ENCODE measurements at regions not wholly inside any gene's neighbourhood (a gene's known extent, or its start where the extent isn't known, plus 50 kb on each side); places are given as distances from the start of the nearest gene placed in this dataset.

DNA sequence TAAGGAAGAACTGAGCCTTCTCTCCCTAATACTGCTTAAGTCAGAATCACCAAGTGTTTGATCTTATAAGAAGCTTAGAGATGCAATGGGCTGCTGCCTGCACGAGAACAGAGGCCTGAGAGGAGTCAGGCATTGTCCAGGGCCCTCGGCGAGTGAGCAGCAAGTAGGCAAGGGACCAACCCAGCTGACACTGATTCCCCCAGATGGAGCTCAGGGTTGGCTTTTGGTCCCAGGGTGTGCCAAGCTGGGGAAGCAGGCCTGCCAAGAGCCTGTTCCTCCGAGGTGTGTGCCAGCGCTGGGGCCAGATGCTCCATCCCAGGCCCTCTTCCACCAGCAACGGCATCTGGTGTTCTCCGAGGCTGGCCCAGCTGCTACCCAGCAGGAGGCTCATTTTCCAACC lies 222.0 kb upstream of the ZMIZ1 start:
- no CpG with 5 or more reads among the region's 7 CpGs for WGBS, 2 donors (ENCODE audit: extremely low coverage in 2 of 2, insufficient read length in 2 of 2, insufficient replicate concordance in 1 of 2)
- Histone ChIP-seq H3K4me2 (ENCODE audit: insufficient read depth, low read length, poor library complexity, severe bottlenecking) (no peak overlapping the region), H3K4ac (ENCODE audit: low read length) (no peak overlapping the region), H3K23ac (ENCODE audit: low read depth, low read length, poor library complexity) (no peak overlapping the region), H3K36me3 (replicated peaks in 1 of 2; ENCODE audit: control insufficient read depth in 2 of 2, insufficient read depth in 2 of 2, low read length in 2 of 2) (no peaks in the 10 kb centered on the region), H3K27me3 (ENCODE audit: control insufficient read depth in 3 of 3, insufficient read depth in 3 of 3, low read depth in 1 of 3, low read length in 3 of 3) (peaks cover 0 to 9% (median 0%) of the 10 kb centered on the region in 3 experiments), H3K4me1 (ENCODE audit: control insufficient read depth in 2 of 2, insufficient read depth in 1 of 2, low read depth in 1 of 2, low read length in 2 of 2) (peaks cover 0 to 14% of the 10 kb centered on the region in 2 donors), H2AFZ (ENCODE audit: low read length) (no peak overlapping the region), H3K9ac (ENCODE audit: low read depth, low read length, poor library complexity) (no peak overlapping the region), H2BK120ac (ENCODE audit: low read depth, low read length) (no peak overlapping the region), H3K9me3 (replicated peaks in 1 of 2; ENCODE audit: control insufficient read depth in 2 of 2, insufficient read depth in 1 of 2, low read depth in 1 of 2, low read length in 2 of 2) (no peaks in the 10 kb centered on the region), H3K18ac (ENCODE audit: low read length) (no peak overlapping the region), H2BK5ac (ENCODE audit: low read length) (no peak overlapping the region), H2AK5ac (ENCODE audit: low read depth, low read length) (no peak overlapping the region), H4K91ac (ENCODE audit: low read depth, low read length, poor library complexity) (no peak overlapping the region), H3K27ac (replicated peaks; ENCODE audit: low read length) (no peak overlapping the region), H2BK15ac (ENCODE audit: low read length) (no peak overlapping the region), H3K14ac (ENCODE audit: low read length) (no peak overlapping the region), H4K8ac (ENCODE audit: low read depth, low read length) (no peak overlapping the region), H2BK12ac (ENCODE audit: low read length) (no peak overlapping the region), H3K4me3 (ENCODE audit: low read length in 2 of 2) (no peak overlapping the region), H3K79me1 (ENCODE audit: low read depth, low read length) (no peaks in the 10 kb centered on the region)
- DNase-seq (ENCODE audit: low spot score) = no peak

DNA sequence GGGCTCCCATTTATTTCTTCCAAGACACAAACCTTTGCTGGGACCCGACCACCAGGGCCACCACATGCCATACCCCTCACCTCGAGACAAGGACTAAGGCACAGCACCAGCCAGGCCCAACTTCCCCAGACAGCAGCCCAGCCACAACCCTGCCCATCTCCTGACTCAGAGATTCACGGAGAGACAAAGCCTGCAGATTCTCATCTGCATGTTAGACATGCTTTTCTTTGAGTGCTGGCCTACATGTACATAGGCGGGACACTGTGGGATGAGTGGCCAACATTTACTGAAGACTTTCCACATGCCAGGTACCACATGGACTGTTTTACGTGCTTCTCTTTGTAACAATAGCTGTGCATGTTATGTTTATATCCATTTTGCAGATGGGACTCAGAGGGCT lies 221.3 kb upstream of the ZMIZ1 start:
- no peak overlapping the region for H3K18ac ChIP-seq (ENCODE audit: low read length)
- H3K9ac ChIP-seq (ENCODE audit: low read depth, low read length, poor library complexity) = no peak overlapping the region
- no peak overlapping the region for H2BK5ac ChIP-seq (ENCODE audit: low read length)
- H3K27me3 ChIP-seq (ENCODE audit: control insufficient read depth in 3 of 3, insufficient read depth in 3 of 3, low read depth in 1 of 3, low read length in 3 of 3) = peaks cover 0 to 9% (median 0%) of the 10 kb centered on the region in 3 experiments
- H2BK15ac ChIP-seq (ENCODE audit: low read length) = no peak overlapping the region
- no peak overlapping the region for H2BK120ac ChIP-seq (ENCODE audit: low read depth, low read length)
- peaks cover 0 to 17% of the 10 kb centered on the region in 2 donors for H3K4me1 ChIP-seq (ENCODE audit: control insufficient read depth in 2 of 2, insufficient read depth in 1 of 2, low read depth in 1 of 2, low read length in 2 of 2)
- H3K9me3 ChIP-seq (replicated peaks in 1 of 2; ENCODE audit: control insufficient read depth in 2 of 2, insufficient read depth in 1 of 2, low read depth in 1 of 2, low read length in 2 of 2) = no peaks in the 10 kb centered on the region
- H3K27ac ChIP-seq (replicated peaks; ENCODE audit: low read length) = no peak overlapping the region
- no peak overlapping the region for H4K91ac ChIP-seq (ENCODE audit: low read depth, low read length, poor library complexity)
- H3K14ac ChIP-seq (ENCODE audit: low read length) = no peak overlapping the region
- no CpG with 5 or more reads among the region's 5 CpGs for WGBS, 2 donors (ENCODE audit: extremely low coverage in 2 of 2, insufficient read length in 2 of 2, insufficient replicate concordance in 1 of 2)
- no peak overlapping the region for H4K8ac ChIP-seq (ENCODE audit: low read depth, low read length)
- no peak overlapping the region for H2AFZ ChIP-seq (ENCODE audit: low read length)
- H3K23ac ChIP-seq (ENCODE audit: low read depth, low read length, poor library complexity) = no peak overlapping the region
- H3K36me3 ChIP-seq (replicated peaks in 1 of 2; ENCODE audit: control insufficient read depth in 2 of 2, insufficient read depth in 2 of 2, low read length in 2 of 2) = no peaks in the 10 kb centered on the region
- no peak for DNase-seq (ENCODE audit: low spot score)
- H3K4ac ChIP-seq (ENCODE audit: low read length) = no peak overlapping the region
- no peak overlapping the region for H2BK12ac ChIP-seq (ENCODE audit: low read length)
- no peak overlapping the region for H3K4me2 ChIP-seq (ENCODE audit: insufficient read depth, low read length, poor library complexity, severe bottlenecking)
- H3K4me3 ChIP-seq (ENCODE audit: low read length in 2 of 2) = no peak overlapping the region
- no peak overlapping the region for H2AK5ac ChIP-seq (ENCODE audit: low read depth, low read length)
- H3K79me1 ChIP-seq (ENCODE audit: low read depth, low read length) = no peaks in the 10 kb centered on the region

DNA sequence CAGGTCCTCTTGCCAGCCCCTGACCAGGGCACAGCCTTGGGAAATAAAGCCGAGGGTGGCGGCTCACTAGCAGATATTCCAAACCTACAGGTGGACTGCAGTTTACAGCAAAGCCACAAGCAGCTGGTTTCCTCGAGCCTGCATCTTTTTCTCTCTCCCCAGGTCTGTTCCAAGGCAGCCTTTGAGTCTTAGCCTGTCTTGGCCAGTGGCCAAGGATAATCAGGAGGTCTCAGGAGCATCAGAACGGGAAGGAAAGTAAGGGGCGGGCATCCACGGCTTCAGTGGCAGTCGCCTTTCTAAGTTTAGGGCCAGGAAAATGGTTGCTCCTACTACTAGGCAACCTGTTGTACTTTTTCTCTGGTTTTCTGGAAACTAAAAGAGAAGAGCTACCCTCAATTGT lies 219.7 kb upstream of the ZMIZ1 start:
- Histone ChIP-seq H3K4me3 (ENCODE audit: low read length in 2 of 2) (no peak overlapping the region), H2BK15ac (ENCODE audit: low read length) (no peak overlapping the region), H3K79me1 (ENCODE audit: low read depth, low read length) (no peaks in the 10 kb centered on the region), H3K4ac (ENCODE audit: low read length) (no peak overlapping the region), H3K23ac (ENCODE audit: low read depth, low read length, poor library complexity) (no peak overlapping the region), H2BK120ac (ENCODE audit: low read depth, low read length) (no peak overlapping the region), H2BK12ac (ENCODE audit: low read length) (no peak overlapping the region), H4K8ac (ENCODE audit: low read depth, low read length) (no peak overlapping the region), H3K18ac (ENCODE audit: low read length) (no peak overlapping the region), H3K27ac (replicated peaks; ENCODE audit: low read length) (no peak overlapping the region), H3K27me3 (ENCODE audit: control insufficient read depth in 3 of 3, insufficient read depth in 3 of 3, low read depth in 1 of 3, low read length in 3 of 3) (peaks cover 0 to 9% (median 0%) of the 10 kb centered on the region in 3 experiments), H2AFZ (ENCODE audit: low read length) (no peak overlapping the region), H3K4me2 (ENCODE audit: insufficient read depth, low read length, poor library complexity, severe bottlenecking) (no peak overlapping the region), H3K9ac (ENCODE audit: low read depth, low read length, poor library complexity) (no peak overlapping the region), H3K9me3 (replicated peaks in 1 of 2; ENCODE audit: control insufficient read depth in 2 of 2, insufficient read depth in 1 of 2, low read depth in 1 of 2, low read length in 2 of 2) (no peaks in the 10 kb centered on the region), H3K14ac (ENCODE audit: low read length) (no peak overlapping the region), H3K36me3 (replicated peaks in 1 of 2; ENCODE audit: control insufficient read depth in 2 of 2, insufficient read depth in 2 of 2, low read length in 2 of 2) (no peaks in the 10 kb centered on the region), H2AK5ac (ENCODE audit: low read depth, low read length) (peak overlapping the region; percentile 0), H2BK5ac (ENCODE audit: low read length) (no peak overlapping the region), H3K4me1 (ENCODE audit: control insufficient read depth in 2 of 2, insufficient read depth in 1 of 2, low read depth in 1 of 2, low read length in 2 of 2) (peaks cover 0 to 17% of the 10 kb centered on the region in 2 donors), H4K91ac (ENCODE audit: low read depth, low read length, poor library complexity) (no peak overlapping the region)
- DNase-seq (ENCODE audit: low spot score) = no peak
- WGBS, 2 donors (ENCODE audit: extremely low coverage in 2 of 2, insufficient read length in 2 of 2, insufficient replicate concordance in 1 of 2) = no CpG with 5 or more reads among the region's 7 CpGs

DNA sequence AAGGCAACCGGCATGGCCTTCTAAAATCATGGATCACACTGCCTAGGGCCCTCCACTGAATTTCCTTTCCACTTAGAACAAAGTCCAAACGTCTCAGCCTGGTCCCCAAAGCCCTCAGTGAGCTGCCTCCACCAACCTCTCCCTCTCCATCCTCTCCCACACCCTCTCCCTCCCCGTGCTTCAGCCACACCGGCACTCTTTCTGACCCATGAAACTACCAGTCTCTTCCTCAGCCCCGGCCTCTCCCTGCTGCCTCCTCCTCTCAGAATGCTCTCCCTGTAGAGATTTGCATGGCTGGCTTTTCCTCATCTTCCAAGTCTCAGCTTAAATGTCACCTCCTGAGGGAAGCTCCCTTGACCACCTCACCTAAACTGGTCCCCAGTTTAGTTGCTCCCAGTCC lies 219.0 kb upstream of the ZMIZ1 start:
- no peak overlapping the region for H3K18ac ChIP-seq (ENCODE audit: low read length)
- H2BK5ac ChIP-seq (ENCODE audit: low read length) = no peak overlapping the region
- no peaks in the 10 kb centered on the region for H3K9me3 ChIP-seq (replicated peaks in 1 of 2; ENCODE audit: control insufficient read depth in 2 of 2, insufficient read depth in 1 of 2, low read depth in 1 of 2, low read length in 2 of 2)
- H4K8ac ChIP-seq (ENCODE audit: low read depth, low read length) = no peak overlapping the region
- no peak for DNase-seq (ENCODE audit: low spot score)
- no peak overlapping the region for H2AK5ac ChIP-seq (ENCODE audit: low read depth, low read length)
- H3K4ac ChIP-seq (ENCODE audit: low read length) = no peak overlapping the region
- H2BK120ac ChIP-seq (ENCODE audit: low read depth, low read length) = no peak overlapping the region
- no peak overlapping the region for H2BK12ac ChIP-seq (ENCODE audit: low read length)
- H3K4me3 ChIP-seq (ENCODE audit: low read length in 2 of 2) = no peak overlapping the region
- H3K36me3 ChIP-seq (replicated peaks in 1 of 2; ENCODE audit: control insufficient read depth in 2 of 2, insufficient read depth in 2 of 2, low read length in 2 of 2) = no peaks in the 10 kb centered on the region
- peaks cover 0 to 9% (median 0%) of the 10 kb centered on the region in 3 experiments for H3K27me3 ChIP-seq (ENCODE audit: control insufficient read depth in 3 of 3, insufficient read depth in 3 of 3, low read depth in 1 of 3, low read length in 3 of 3)
- WGBS, 2 donors (ENCODE audit: extremely low coverage in 2 of 2, insufficient read length in 2 of 2, insufficient replicate concordance in 1 of 2) = no CpG with 5 or more reads among the region's 5 CpGs
- H3K9ac ChIP-seq (ENCODE audit: low read depth, low read length, poor library complexity) = no peak overlapping the region
- H2BK15ac ChIP-seq (ENCODE audit: low read length) = no peak overlapping the region
- H3K79me1 ChIP-seq (ENCODE audit: low read depth, low read length) = no peaks in the 10 kb centered on the region
- H3K4me1 ChIP-seq (ENCODE audit: control insufficient read depth in 2 of 2, insufficient read depth in 1 of 2, low read depth in 1 of 2, low read length in 2 of 2) = peaks cover 0 to 17% of the 10 kb centered on the region in 2 donors
- H3K4me2 ChIP-seq (ENCODE audit: insufficient read depth, low read length, poor library complexity, severe bottlenecking) = no peak overlapping the region
- no peak overlapping the region for H2AFZ ChIP-seq (ENCODE audit: low read length)
- no peak overlapping the region for H3K27ac ChIP-seq (replicated peaks; ENCODE audit: low read length)
- H3K23ac ChIP-seq (ENCODE audit: low read depth, low read length, poor library complexity) = no peak overlapping the region
- no peak overlapping the region for H4K91ac ChIP-seq (ENCODE audit: low read depth, low read length, poor library complexity)
- H3K14ac ChIP-seq (ENCODE audit: low read length) = no peak overlapping the region

Data from neuronal stem cell (in vitro differentiated cells).